ENCODE measurements at regions not wholly inside any gene's neighbourhood (a gene's known extent, or its start where the extent isn't known, plus 50 kb on each side); places are given as distances from the start of the nearest gene placed in this dataset.

- TF ChIP-seq MYC (IDR thresholded peaks at IDR 0.05; ENCODE audit: low read depth, low read length) = no peak
- TF ChIP-seq, protein P1, sequence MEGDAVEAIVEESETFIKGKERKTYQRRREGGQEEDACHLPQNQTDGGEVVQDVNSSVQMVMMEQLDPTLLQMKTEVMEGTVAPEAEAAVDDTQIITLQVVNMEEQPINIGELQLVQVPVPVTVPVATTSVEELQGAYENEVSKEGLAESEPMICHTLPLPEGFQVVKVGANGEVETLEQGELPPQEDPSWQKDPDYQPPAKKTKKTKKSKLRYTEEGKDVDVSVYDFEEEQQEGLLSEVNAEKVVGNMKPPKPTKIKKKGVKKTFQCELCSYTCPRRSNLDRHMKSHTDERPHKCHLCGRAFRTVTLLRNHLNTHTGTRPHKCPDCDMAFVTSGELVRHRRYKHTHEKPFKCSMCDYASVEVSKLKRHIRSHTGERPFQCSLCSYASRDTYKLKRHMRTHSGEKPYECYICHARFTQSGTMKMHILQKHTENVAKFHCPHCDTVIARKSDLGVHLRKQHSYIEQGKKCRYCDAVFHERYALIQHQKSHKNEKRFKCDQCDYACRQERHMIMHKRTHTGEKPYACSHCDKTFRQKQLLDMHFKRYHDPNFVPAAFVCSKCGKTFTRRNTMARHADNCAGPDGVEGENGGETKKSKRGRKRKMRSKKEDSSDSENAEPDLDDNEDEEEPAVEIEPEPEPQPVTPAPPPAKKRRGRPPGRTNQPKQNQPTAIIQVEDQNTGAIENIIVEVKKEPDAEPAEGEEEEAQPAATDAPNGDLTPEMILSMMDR (IDR thresholded peaks at IDR 0.05; ENCODE audit: low read depth, low read length) = no peak
- no peak for TF ChIP-seq POLR2A (IDR thresholded peaks at IDR 0.05; ENCODE audit: extremely low read depth, insufficient read length)
Observed at GRCh38 chr21:35211782-35212181, 162.7 kb upstream of the RUNX1 start.
